GM06990 (cell line): ENCODE measurements at regions not wholly inside any gene's neighbourhood (a gene's known extent, or its start where the extent isn't known, plus 50 kb on each side); places are given as distances from the start of the nearest gene placed in this dataset.
"Not testable (repeated sequence)": the region's sequence is repeated elsewhere in the genome, so short reads cannot be mapped to it uniquely, and the experiment has no call there.

ENCODE experiments used
- DNase-seq: peaks from one replicate; pipeline ENCODE4 v3.0.0-alpha.2; 2011; ENCODE audit not compliant: insufficient read length; ENCODE audit errors: extremely low read depth
- H3K27me3 ChIP-seq: replicated peaks from 2 replicates; pipeline ENCODE4 v1.6.0; 2011; ENCODE audit warnings: low read length; ENCODE audit not compliant: control insufficient read depth, insufficient read depth
- H3K36me3 ChIP-seq: 2 replicates; pipeline ENCODE4 v1.5.1; 2011; ENCODE audit warnings: low read length; ENCODE audit not compliant: control insufficient read depth, insufficient read depth
- H3K4me3 ChIP-seq: replicated peaks from 2 replicates; pipeline ENCODE4 v1.5.1; 2011; ENCODE audit warnings: low read depth, mild to moderate bottlenecking, control low read depth, low read length
- TF ChIP-seq, protein P1 (sequence below): IDR thresholded peaks from 2 replicates; pipeline ENCODE4 v1.5.1; 2011; ENCODE audit warnings: low read length, control low read depth, mild to moderate bottlenecking, inconsistent platforms; ENCODE audit not compliant: insufficient read depth, poor library complexity, severe bottlenecking

DNA sequence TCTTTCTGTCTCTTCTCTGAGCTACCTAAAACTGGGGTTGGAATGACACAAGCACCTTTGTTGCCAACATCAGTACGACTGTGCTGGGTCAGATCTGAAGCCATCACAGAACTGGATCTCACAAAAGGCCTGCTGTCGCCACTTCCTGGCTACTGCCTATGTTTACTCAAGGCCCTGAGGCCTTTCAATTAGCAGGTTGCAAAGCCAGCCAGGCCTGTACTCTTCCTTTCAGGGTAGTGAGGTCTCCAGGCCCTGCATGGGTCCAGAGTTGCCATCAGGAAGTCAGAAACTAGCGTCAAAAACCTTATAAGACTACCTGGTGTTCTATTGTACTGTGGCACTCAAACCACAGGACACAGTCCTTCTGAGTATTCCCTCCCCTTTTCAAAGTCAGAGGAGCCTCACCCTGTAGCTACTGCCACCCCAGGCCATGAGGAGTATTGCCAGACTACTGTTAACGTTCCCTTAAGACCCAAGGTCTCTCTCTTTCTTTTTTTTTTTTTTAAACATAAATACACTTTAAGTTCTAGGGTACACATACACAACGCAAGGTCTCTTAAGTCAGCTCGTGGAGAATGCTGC lies 937.4 kb upstream of the GJE1 start:
- no peak overlapping the region for H3K4me3 ChIP-seq
- H3K36me3 ChIP-seq: no peaks in the 10 kb centered on the region
- TF ChIP-seq, protein P1, sequence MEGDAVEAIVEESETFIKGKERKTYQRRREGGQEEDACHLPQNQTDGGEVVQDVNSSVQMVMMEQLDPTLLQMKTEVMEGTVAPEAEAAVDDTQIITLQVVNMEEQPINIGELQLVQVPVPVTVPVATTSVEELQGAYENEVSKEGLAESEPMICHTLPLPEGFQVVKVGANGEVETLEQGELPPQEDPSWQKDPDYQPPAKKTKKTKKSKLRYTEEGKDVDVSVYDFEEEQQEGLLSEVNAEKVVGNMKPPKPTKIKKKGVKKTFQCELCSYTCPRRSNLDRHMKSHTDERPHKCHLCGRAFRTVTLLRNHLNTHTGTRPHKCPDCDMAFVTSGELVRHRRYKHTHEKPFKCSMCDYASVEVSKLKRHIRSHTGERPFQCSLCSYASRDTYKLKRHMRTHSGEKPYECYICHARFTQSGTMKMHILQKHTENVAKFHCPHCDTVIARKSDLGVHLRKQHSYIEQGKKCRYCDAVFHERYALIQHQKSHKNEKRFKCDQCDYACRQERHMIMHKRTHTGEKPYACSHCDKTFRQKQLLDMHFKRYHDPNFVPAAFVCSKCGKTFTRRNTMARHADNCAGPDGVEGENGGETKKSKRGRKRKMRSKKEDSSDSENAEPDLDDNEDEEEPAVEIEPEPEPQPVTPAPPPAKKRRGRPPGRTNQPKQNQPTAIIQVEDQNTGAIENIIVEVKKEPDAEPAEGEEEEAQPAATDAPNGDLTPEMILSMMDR: no peak
- DNase-seq: no peak
- H3K27me3 ChIP-seq: no peaks in the 10 kb centered on the region

DNA sequence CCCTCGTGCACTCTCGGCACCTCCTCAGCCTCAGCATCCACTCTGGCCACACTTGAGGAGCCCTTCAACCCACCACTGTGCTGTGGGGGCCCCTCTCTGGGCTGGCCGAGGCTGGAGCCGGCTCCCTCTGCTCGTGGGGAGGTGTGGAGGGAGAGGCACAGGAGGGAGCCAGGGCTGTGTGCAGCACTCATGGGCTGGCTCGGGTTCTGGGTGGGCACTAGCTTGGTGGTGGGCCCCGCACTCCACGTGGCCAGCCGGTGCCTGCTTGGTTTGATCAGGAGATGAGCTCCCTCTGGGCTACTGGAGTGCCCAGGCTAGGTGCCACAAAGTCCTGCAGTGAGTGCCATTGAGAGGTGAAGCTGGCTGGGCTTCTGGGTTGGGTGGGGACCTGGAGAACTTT lies 949.4 kb upstream of the GJE1 start:
- TF ChIP-seq, protein P1: no peak
- no peak for DNase-seq
- no peaks in the 10 kb centered on the region for H3K36me3 ChIP-seq
- no peaks in the 10 kb centered on the region for H3K27me3 ChIP-seq
- no peak overlapping the region for H3K4me3 ChIP-seq

DNA sequence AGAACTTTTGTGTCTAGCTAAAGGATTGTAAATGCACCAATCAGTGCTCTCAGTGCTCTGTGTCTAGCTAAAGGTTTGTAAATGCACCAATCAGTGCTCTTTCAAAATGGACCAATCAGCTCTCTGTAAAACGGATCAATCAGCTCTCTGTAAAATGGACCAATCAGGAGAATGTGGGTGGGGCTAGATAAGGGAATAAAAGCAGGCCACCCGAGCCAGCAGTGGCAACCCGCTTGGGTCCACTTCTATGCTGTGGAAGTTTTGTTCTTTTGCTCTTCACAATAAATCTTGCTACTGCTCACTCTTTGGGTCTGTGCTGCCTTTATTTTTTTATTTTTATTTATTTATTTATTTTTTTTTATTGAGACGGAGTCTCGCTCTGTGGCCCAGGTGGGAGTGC lies 957.3 kb upstream of the GJE1 start:
- not testable (repeated sequence) for H3K36me3 ChIP-seq, H3K4me3 ChIP-seq, H3K27me3 ChIP-seq, DNase-seq

DNA sequence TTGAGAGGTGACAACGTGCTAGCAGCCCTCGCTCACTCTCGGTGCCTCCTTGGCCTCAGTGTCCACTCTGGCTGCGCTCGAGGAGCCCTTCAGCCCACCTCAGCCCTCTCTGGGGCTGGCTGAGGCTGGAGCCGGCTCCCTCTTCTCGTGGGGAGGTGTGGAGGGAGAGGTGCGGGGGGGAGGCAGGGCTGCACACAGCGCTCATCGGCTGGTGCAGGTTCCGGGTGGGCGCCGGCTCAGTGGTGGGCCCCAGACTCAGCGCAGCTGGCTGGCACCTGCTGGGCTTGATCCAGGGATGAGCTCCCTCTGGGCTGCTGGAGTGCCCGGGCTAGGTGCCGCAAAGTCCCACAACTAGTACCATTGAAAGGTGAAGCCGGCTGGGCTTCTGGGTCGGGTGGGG lies 957.8 kb upstream of the GJE1 start:
- no peak overlapping the region for H3K4me3 ChIP-seq
- TF ChIP-seq, protein P1: no peak
- H3K27me3 ChIP-seq: no peaks in the 10 kb centered on the region
- DNase-seq: no peak
- no peaks in the 10 kb centered on the region for H3K36me3 ChIP-seq

DNA sequence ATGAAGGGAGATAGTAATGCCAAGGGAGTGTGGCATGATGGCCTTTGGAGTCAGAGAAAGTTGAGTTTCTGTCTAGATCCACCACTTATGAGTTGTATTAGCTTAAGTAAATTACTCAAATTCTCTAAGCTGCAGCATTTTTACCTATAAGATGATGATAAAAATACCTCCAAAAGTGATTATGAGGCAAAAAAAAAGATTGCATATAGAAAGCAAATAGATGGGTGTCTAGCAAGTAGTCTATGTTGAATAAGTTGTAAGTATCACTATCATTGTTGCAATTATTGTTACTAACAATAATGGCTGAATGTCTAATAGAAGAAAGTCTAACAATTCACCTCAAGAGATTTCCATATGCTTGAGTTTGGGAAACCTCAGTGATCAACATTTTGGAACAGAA lies 959.2 kb upstream of the GJE1 start:
- no peaks in the 10 kb centered on the region for H3K36me3 ChIP-seq
- H3K27me3 ChIP-seq: no peaks in the 10 kb centered on the region
- no peak for DNase-seq
- no peak overlapping the region for H3K4me3 ChIP-seq
- TF ChIP-seq, protein P1: no peak

DNA sequence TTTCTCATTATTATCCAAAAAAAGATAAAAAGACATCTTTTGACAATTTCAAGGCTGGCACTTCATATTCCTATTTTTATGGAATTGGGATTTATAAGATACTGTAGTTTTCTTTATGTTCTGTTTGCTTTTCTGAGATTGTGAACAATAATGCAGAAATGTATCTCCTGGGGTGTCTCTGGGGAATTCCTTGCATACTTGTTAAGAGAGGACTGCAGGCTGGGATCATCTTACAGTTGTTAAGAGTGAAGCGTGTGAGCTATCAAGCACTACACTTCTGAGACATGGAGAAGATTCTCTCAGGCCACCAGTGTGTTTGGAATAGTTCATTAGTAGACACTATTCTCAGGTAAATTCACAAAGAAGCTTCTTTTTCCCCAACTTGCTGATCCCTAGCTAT lies 963.3 kb upstream of the GJE1 start:
- no peak for DNase-seq

More for the DNA sequence above, 963.3 kb upstream of the GJE1 start:
- Histone ChIP-seq H3K36me3 (no peaks in the 10 kb centered on the region), H3K27me3 (no peaks in the 10 kb centered on the region), H3K4me3 (no peak overlapping the region)
- TF ChIP-seq, protein P1: no peak
